Pons (tissue), 1 donor: ENCODE measurements at regions not wholly inside any gene's neighbourhood (a gene's known extent, or its start where the extent isn't known, plus 50 kb on each side); places are given as distances from the start of the nearest gene placed in this dataset.
"Not testable (repeated sequence)": the region's sequence is repeated elsewhere in the genome, so short reads cannot be mapped to it uniquely, and the experiment has no call there.

ENCODE experiments used
- DNase-seq: peaks from one replicate; pipeline ENCODE4 v3.0.0-alpha.2; 2016; ENCODE audit warnings: low spot score

GRCh38 chr2:375956-376307, 88.0 kb upstream of the ALKAL2 start:
- no peak for DNase-seq

- peak; percentile 88 for DNase-seq
These were observed 87.5 kb upstream of the ALKAL2 start for GRCh38 chr2:375270-375955.

GRCh38 chr2:368386-368785, 80.5 kb upstream of the ALKAL2 start:
- no peak for DNase-seq

GRCh38 chr2:367246-367645, 79.4 kb upstream of the ALKAL2 start:
- DNase-seq = no peak

GRCh38 chr2:366706-367105, 78.8 kb upstream of the ALKAL2 start:
- DNase-seq = no peak

- DNase-seq = no peak
These were observed 77.7 kb upstream of the ALKAL2 start for GRCh38 chr2:365367-366275.

GRCh38 chr2:363824-364470, 76.1 kb upstream of the ALKAL2 start:
- no peak for DNase-seq

- DNase-seq = no peak
These were observed 75.0 kb upstream of the ALKAL2 start for GRCh38 chr2:362924-363323.

- DNase-seq = no peak
These were observed 72.2 kb upstream of the ALKAL2 start for GRCh38 chr2:360124-360523.

- DNase-seq = no peak
These were observed 71.2 kb upstream of the ALKAL2 start for GRCh38 chr2:359047-359446.

- DNase-seq = no peak
These were observed 69.9 kb upstream of the ALKAL2 start for GRCh38 chr2:357811-358210.

- DNase-seq = not testable (repeated sequence)
These were observed 68.4 kb upstream of the ALKAL2 start for GRCh38 chr2:356304-356703.

- DNase-seq = no peak
These were observed 67.9 kb upstream of the ALKAL2 start for GRCh38 chr2:355773-356172.

- no peak for DNase-seq
These were observed 64.8 kb upstream of the ALKAL2 start for GRCh38 chr2:352696-353095.

- DNase-seq = no peak
These were observed 61.5 kb upstream of the ALKAL2 start for GRCh38 chr2:349390-349789.

GRCh38 chr2:348361-348916, 60.5 kb upstream of the ALKAL2 start:
- no peak for DNase-seq

- DNase-seq = no peak
These were observed 56.9 kb upstream of the ALKAL2 start for GRCh38 chr2:344811-345210.

- DNase-seq = no peak
These were observed 55.5 kb upstream of the ALKAL2 start for GRCh38 chr2:343355-343754.

GRCh38 chr2:341912-342311, 54.0 kb upstream of the ALKAL2 start:
- no peak for DNase-seq

- DNase-seq = no peak
These were observed 53.2 kb upstream of the ALKAL2 start for GRCh38 chr2:341017-341542.
